GM12865 (cell line): ENCODE measurements at regions not wholly inside any gene's neighbourhood (a gene's known extent, or its start where the extent isn't known, plus 50 kb on each side); places are given as distances from the start of the nearest gene placed in this dataset.

Experiments
- DNase-seq: peaks from one replicate; pipeline ENCODE4 v3.0.0; 2010; ENCODE audit warnings: low read depth
- H3K4me3 ChIP-seq: 2 replicates; pipeline ENCODE4 v1.5.1; 2011; ENCODE audit warnings: mild to moderate bottlenecking, low read depth, low read length, control low read depth
- CTCF ChIP-seq: IDR thresholded peaks from 2 replicates; pipeline ENCODE4 v1.5.1; 2011; ENCODE audit warnings: low read length, control low read depth, low read depth, inconsistent platforms; ENCODE audit not compliant: insufficient read depth; ENCODE audit errors: missing control alignments

GRCh38 chrX:4265036-4265435 is 551.6 kb upstream of the PRKX start:
- no peak overlapping the region for H3K4me3 ChIP-seq
- no peak for DNase-seq
- no peak for TF ChIP-seq CTCF

GRCh38 chrX:4263030-4263803 is 549.8 kb upstream of the PRKX start:
- no peak for TF ChIP-seq CTCF
- no peak overlapping the region for H3K4me3 ChIP-seq
- DNase-seq: no peak

GRCh38 chrX:4253092-4253491 is 539.6 kb upstream of the PRKX start:
- H3K4me3 ChIP-seq: no peak overlapping the region
- TF ChIP-seq CTCF: no peak
- DNase-seq: no peak

- DNase-seq: no peak
- TF ChIP-seq CTCF: no peak
These were observed 536.0 kb upstream of the PRKX start for GRCh38 chrX:4249401-4249800.

GRCh38 chrX:4243759-4244158 is 530.3 kb upstream of the PRKX start:
- TF ChIP-seq CTCF: no peak
- H3K4me3 ChIP-seq: no peak overlapping the region
- DNase-seq: no peak

More at GRCh38 chrX:4249401-4249800, 536.0 kb upstream of the PRKX start:
- H3K4me3 ChIP-seq: no peak overlapping the region

GRCh38 chrX:4240541-4241194 is 527.2 kb upstream of the PRKX start:
- no peak for TF ChIP-seq CTCF
- H3K4me3 ChIP-seq: no peak overlapping the region
- DNase-seq: peak; percentile 1
